Neural progenitor cell (in vitro differentiated cells): ENCODE measurements at regions not wholly inside any gene's neighbourhood (a gene's known extent, or its start where the extent isn't known, plus 50 kb on each side); places are given as distances from the start of the nearest gene placed in this dataset.

ENCODE experiments used
- DNase-seq: peaks from one replicate; pipeline ENCODE4 v3.0.0-alpha.2; 2016; ENCODE audit warnings: low spot score
- H2AFZ ChIP-seq: fragments of 200-600 bp; sonication (generic); replicated peaks from 2 replicates; pipeline ENCODE4 v1.6.1; 2016; ENCODE audit warnings: antibody characterized with exemption
- H3F3A ChIP-seq: fragments of 200-600 bp; sonication (generic); 2 replicates; pipeline ENCODE4 v1.6.1; 2016; ENCODE audit warnings: antibody characterized with exemption, low read depth
- H3K27ac ChIP-seq: fragments of 200-600 bp; sonication (generic); 2 replicates; pipeline ENCODE4 v1.5.1; 2016; ENCODE audit warnings: mild to moderate bottlenecking
- H3K27me3 ChIP-seq: fragments of 200-600 bp; sonication (generic); 2 replicates; pipeline ENCODE4 v1.6.1; 2016; ENCODE audit warnings: mild to moderate bottlenecking, moderate library complexity
- H3K36me3 ChIP-seq: fragments of 200-600 bp; sonication (generic); 2 replicates; pipeline ENCODE4 v1.5.1; 2016
- H3K4me1 ChIP-seq: fragments of 200-600 bp; sonication (generic); 2 replicates; pipeline ENCODE4 v1.6.1; 2016; ENCODE audit warnings: mixed run types
- H3K4me2 ChIP-seq: fragments of 200-600 bp; sonication (generic); 2 replicates; pipeline ENCODE4 v1.6.1; 2016
- H3K4me3 ChIP-seq: fragments of 200-600 bp; sonication (generic); 2 replicates; pipeline ENCODE4 v1.5.1; 2016
- H3K79me2 ChIP-seq: fragments of 200-600 bp; sonication (generic); 2 replicates; pipeline ENCODE4 v1.6.1; 2016; ENCODE audit warnings: low read depth
- H3K9ac ChIP-seq: fragments of 200-600 bp; sonication (generic); 2 replicates; pipeline ENCODE4 v1.6.1; 2016
- H3K9me3 ChIP-seq: fragments of 200-600 bp; sonication (generic); 2 replicates; pipeline ENCODE4 v1.5.1; 2016; ENCODE audit warnings: low read depth
- H4K20me1 ChIP-seq: fragments of 200-600 bp; sonication (generic); 2 replicates; pipeline ENCODE4 v1.6.1; 2016; ENCODE audit warnings: low read depth
- H3K27ac Mint-ChIP-seq: 3 replicates; pipeline ENCODE4 v1.8.0; 2021; ENCODE audit warnings: mixed read lengths
- H3K27me3 Mint-ChIP-seq: 2 replicates; pipeline ENCODE4 v1.8.0; 2022; ENCODE audit warnings: low read depth, mild to moderate bottlenecking, inconsistent platforms, moderate library complexity, mixed read lengths; ENCODE audit not compliant: insufficient read depth
- H3K36me3 Mint-ChIP-seq: 3 replicates; pipeline ENCODE4 v1.8.0; 2021; ENCODE audit warnings: mixed read lengths
- H3K4me1 Mint-ChIP-seq: 3 replicates; pipeline ENCODE4 v1.8.0; 2021; ENCODE audit warnings: mixed read lengths
- H3K4me3 Mint-ChIP-seq: 3 replicates; pipeline ENCODE4 v1.8.0; 2021; ENCODE audit warnings: mild to moderate bottlenecking, moderate library complexity, mixed read lengths
- H3K9me3 Mint-ChIP-seq: 3 replicates; pipeline ENCODE4 v1.8.0; 2020; ENCODE audit warnings: mixed read lengths
- CTCF ChIP-seq: fragments of 200-600 bp; sonication (generic); IDR thresholded peaks from 2 replicates; pipeline ENCODE4 v1.5.1; 2017; ENCODE audit warnings: antibody characterized with exemption, mild to moderate bottlenecking
- EZH2 ChIP-seq: fragments of 200-600 bp; sonication (generic); IDR thresholded peaks from 2 replicates; pipeline ENCODE4 v1.6.1; 2017; ENCODE audit warnings: antibody characterized with exemption, mild to moderate bottlenecking, moderate library complexity
- EZH2phosphoT487 ChIP-seq: fragments of 200-600 bp; sonication (generic); IDR thresholded peaks from 2 replicates; pipeline ENCODE4 v1.6.1; 2017; ENCODE audit warnings: antibody characterized with exemption

- Histone ChIP-seq H3K4me1 (no peaks in the 10 kb centered on the region), H3K36me3 (no peaks in the 10 kb centered on the region), H2AFZ (peak overlapping the region; percentile 69), H3F3A (no peaks in the 10 kb centered on the region), H3K4me2 (no peak overlapping the region), H3K27ac (no peak overlapping the region), H3K9ac (no peak overlapping the region), H4K20me1 (no peaks in the 10 kb centered on the region), H3K4me3 (no peak overlapping the region), H3K79me2 (no peaks in the 10 kb centered on the region), H3K27me3 (no peaks in the 10 kb centered on the region), H3K9me3 (no peaks in the 10 kb centered on the region)
- Mint-ChIP-seq H3K4me1 (no peaks in the 10 kb centered on the region), H3K9me3 (no peaks in the 10 kb centered on the region), H3K36me3 (no peaks in the 10 kb centered on the region), H3K27ac (no peak overlapping the region), H3K4me3 (no peak overlapping the region), H3K27me3 (no peaks in the 10 kb centered on the region)
- TF ChIP-seq EZH2phosphoT487 (no peak), CTCF (no peak), EZH2 (no peak)
- no peak for DNase-seq
Measured at GRCh38 chr4:158056689-158057245, 116.1 kb downstream of the GASK1B start.

GRCh38 chr4:158055668-158056067 is 117.2 kb downstream of the GASK1B start:
- DNase-seq = no peak
- H3K79me2 ChIP-seq = no peaks in the 10 kb centered on the region
- H3K27me3 ChIP-seq = no peaks in the 10 kb centered on the region
- no peaks in the 10 kb centered on the region for H3K36me3 ChIP-seq
- no peak overlapping the region for H3K4me3 Mint-ChIP-seq
- H3K4me1 Mint-ChIP-seq = no peaks in the 10 kb centered on the region
- no peaks in the 10 kb centered on the region for H3K9me3 ChIP-seq
- H3K27ac ChIP-seq = no peak overlapping the region
- no peak overlapping the region for H3K4me2 ChIP-seq
- no peak overlapping the region for H3K9ac ChIP-seq
- H3K27ac Mint-ChIP-seq = no peak overlapping the region
- no peaks in the 10 kb centered on the region for H3F3A ChIP-seq
- TF ChIP-seq CTCF (no peak), EZH2 (no peak), EZH2phosphoT487 (no peak)
- no peak overlapping the region for H3K4me3 ChIP-seq
- H3K36me3 Mint-ChIP-seq = no peaks in the 10 kb centered on the region
- H2AFZ ChIP-seq = no peak overlapping the region
- no peaks in the 10 kb centered on the region for H3K4me1 ChIP-seq
- H3K27me3 Mint-ChIP-seq = no peaks in the 10 kb centered on the region
- H3K9me3 Mint-ChIP-seq = no peaks in the 10 kb centered on the region
- no peaks in the 10 kb centered on the region for H4K20me1 ChIP-seq

- H3K79me2 ChIP-seq = no peaks in the 10 kb centered on the region
- Mint-ChIP-seq H3K27me3 (no peaks in the 10 kb centered on the region), H3K4me1 (no peaks in the 10 kb centered on the region), H3K9me3 (no peaks in the 10 kb centered on the region), H3K36me3 (no peaks in the 10 kb centered on the region), H3K4me3 (no peak overlapping the region), H3K27ac (no peak overlapping the region)
- H2AFZ ChIP-seq = no peak overlapping the region
- H3K9ac ChIP-seq = no peak overlapping the region
- TF ChIP-seq EZH2phosphoT487 (no peak), CTCF (no peak), EZH2 (no peak)
- no peak overlapping the region for H3K27ac ChIP-seq
- H3K4me1 ChIP-seq = no peaks in the 10 kb centered on the region
- H3K4me2 ChIP-seq = no peak overlapping the region
- H3K4me3 ChIP-seq = no peak overlapping the region
- no peaks in the 10 kb centered on the region for H3F3A ChIP-seq
- no peaks in the 10 kb centered on the region for H3K36me3 ChIP-seq
- H3K9me3 ChIP-seq = no peaks in the 10 kb centered on the region
- DNase-seq = no peak
- H3K27me3 ChIP-seq = no peaks in the 10 kb centered on the region
- H4K20me1 ChIP-seq = no peaks in the 10 kb centered on the region
Measured at GRCh38 chr4:158053801-158054200, 119.0 kb downstream of the GASK1B start.
